Endothelial cell (in vitro differentiated cells): ENCODE measurements at regions not wholly inside any gene's neighbourhood (a gene's known extent, or its start where the extent isn't known, plus 50 kb on each side); places are given as distances from the start of the nearest gene placed in this dataset.

Experiments
- DNase-seq: peaks from one replicate; pipeline ENCODE4 v3.0.0; 2021; ENCODE audit warnings: low spot score
- H3K27ac Mint-ChIP-seq: one replicate; pipeline ENCODE4 v1.8.0; 2021; ENCODE audit warnings: mixed read lengths, inconsistent platforms; ENCODE audit not compliant: unreplicated experiment
- H3K27me3 Mint-ChIP-seq: one replicate; pipeline ENCODE4 v1.8.0; 2021; ENCODE audit warnings: mild to moderate bottlenecking, moderate library complexity, mixed read lengths, inconsistent platforms; ENCODE audit not compliant: unreplicated experiment
- H3K36me3 Mint-ChIP-seq: one replicate; pipeline ENCODE4 v1.8.0; 2021; ENCODE audit warnings: mild to moderate bottlenecking, low read depth, mixed read lengths, inconsistent platforms; ENCODE audit not compliant: unreplicated experiment
- H3K4me1 Mint-ChIP-seq: one replicate; pipeline ENCODE4 v1.8.0; 2021; ENCODE audit warnings: mild to moderate bottlenecking, mixed read lengths, inconsistent platforms; ENCODE audit not compliant: unreplicated experiment
- H3K4me3 Mint-ChIP-seq: one replicate; pipeline ENCODE4 v1.8.0; 2021; ENCODE audit warnings: mild to moderate bottlenecking, mixed read lengths, inconsistent platforms; ENCODE audit not compliant: unreplicated experiment
- H3K9me3 Mint-ChIP-seq: one replicate; pipeline ENCODE4 v1.8.0; 2021; ENCODE audit warnings: mixed read lengths, inconsistent platforms; ENCODE audit not compliant: unreplicated experiment
- CTCF ChIP-seq: fragments of 200-600 bp; sonication (generic); IDR thresholded peaks from one replicate; pipeline ENCODE4 v1.5.0; 2021; ENCODE audit warnings: antibody characterized with exemption; ENCODE audit not compliant: unreplicated experiment

GRCh38 chr1:232579958-232580941 is 49.7 kb downstream of the SIPA1L2 start:
- Mint-ChIP-seq H3K27ac (peak overlapping the region; percentile 97), H3K4me1 (peaks cover 97% of the 10 kb centered on the region), H3K36me3 (peaks cover 30% of the 10 kb centered on the region), H3K9me3 (no peaks in the 10 kb centered on the region), H3K4me3 (peak overlapping the region; percentile 20), H3K27me3 (peaks cover 10% of the 10 kb centered on the region)
- no peak for DNase-seq
- no peak for TF ChIP-seq CTCF

- no peak for DNase-seq
- Mint-ChIP-seq H3K9me3 (no peaks in the 10 kb centered on the region), H3K4me3 (peak overlapping the region; percentile 30), H3K27me3 (peaks cover 10% of the 10 kb centered on the region), H3K27ac (peak overlapping the region; percentile 97), H3K36me3 (peaks cover 34% of the 10 kb centered on the region), H3K4me1 (peaks cover 96% of the 10 kb centered on the region)
- TF ChIP-seq CTCF, result no peak
Observed at GRCh38 chr1:232579466-232579865, 50.5 kb downstream of the SIPA1L2 start.

- peaks cover 29% of the 10 kb centered on the region for H3K36me3 Mint-ChIP-seq
- peak overlapping the region; percentile 97 for H3K27ac Mint-ChIP-seq
- H3K4me1 Mint-ChIP-seq, result peaks cover 95% of the 10 kb centered on the region
- H3K4me3 Mint-ChIP-seq, result no peak overlapping the region
- no peaks in the 10 kb centered on the region for H3K9me3 Mint-ChIP-seq
- peaks cover 10% of the 10 kb centered on the region for H3K27me3 Mint-ChIP-seq
- no peak for TF ChIP-seq CTCF
- DNase-seq, result peak; percentile 44
Observed at GRCh38 chr1:232578651-232579195, 51.2 kb downstream of the SIPA1L2 start.

GRCh38 chr1:232577772-232578171 is 52.2 kb downstream of the SIPA1L2 start:
- H3K9me3 Mint-ChIP-seq, result no peaks in the 10 kb centered on the region
- peaks cover 11% of the 10 kb centered on the region for H3K27me3 Mint-ChIP-seq
- H3K4me3 Mint-ChIP-seq, result peak overlapping the region; percentile 6
- peaks cover 95% of the 10 kb centered on the region for H3K4me1 Mint-ChIP-seq
- peaks cover 28% of the 10 kb centered on the region for H3K36me3 Mint-ChIP-seq
- no peak for TF ChIP-seq CTCF
- peak overlapping the region; percentile 97 for H3K27ac Mint-ChIP-seq
- DNase-seq, result no peak

GRCh38 chr1:232576537-232576936 is 53.4 kb downstream of the SIPA1L2 start:
- DNase-seq, result no peak
- H3K4me3 Mint-ChIP-seq, result peak overlapping the region; percentile 5
- H3K27me3 Mint-ChIP-seq, result peaks cover 11% of the 10 kb centered on the region
- H3K27ac Mint-ChIP-seq, result peak overlapping the region; percentile 92
- TF ChIP-seq CTCF, result no peak
- peaks cover 92% of the 10 kb centered on the region for H3K4me1 Mint-ChIP-seq
- no peaks in the 10 kb centered on the region for H3K9me3 Mint-ChIP-seq
- peaks cover 33% of the 10 kb centered on the region for H3K36me3 Mint-ChIP-seq
